HG03439 (cell line): ENCODE measurements at regions not wholly inside any gene's neighbourhood (a gene's known extent, or its start where the extent isn't known, plus 50 kb on each side); places are given as distances from the start of the nearest gene placed in this dataset.
"Not testable (repeated sequence)": the region's sequence is repeated elsewhere in the genome, so short reads cannot be mapped to it uniquely, and the experiment has no call there.

Experiments
- ATAC-seq: cut with Tn5 transposase; IDR thresholded peaks from one replicate; pipeline ENCODE4 v1.9.1; 2021; ENCODE audit warnings: mild to moderate bottlenecking, moderate library complexity; ENCODE audit not compliant: unreplicated experiment

DNA sequence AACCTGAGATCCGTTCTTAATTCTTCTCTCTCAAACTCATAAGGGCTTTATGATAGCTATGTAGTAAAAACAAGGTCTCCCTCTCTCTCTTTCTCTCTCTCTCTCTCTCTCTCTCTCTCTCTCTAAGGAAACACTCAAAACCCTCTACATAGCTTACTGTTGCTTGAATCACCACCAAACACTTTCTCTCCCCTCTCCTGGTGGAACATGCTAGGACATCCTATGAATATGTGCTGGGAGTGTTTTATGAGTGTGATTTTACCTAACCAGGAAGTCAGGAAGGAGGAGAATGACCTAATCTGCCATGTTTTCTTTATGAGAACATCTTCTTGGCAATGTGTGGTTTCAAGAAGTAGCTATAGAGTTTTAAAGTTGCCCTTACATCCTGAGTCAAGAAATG is 844.6 kb downstream of the TTLL7 start:
- ATAC-seq: not testable (repeated sequence)

GRCh38 chr1:83151167-83151898 is 847.6 kb downstream of the TTLL7 start:
- not testable (repeated sequence) for ATAC-seq

DNA sequence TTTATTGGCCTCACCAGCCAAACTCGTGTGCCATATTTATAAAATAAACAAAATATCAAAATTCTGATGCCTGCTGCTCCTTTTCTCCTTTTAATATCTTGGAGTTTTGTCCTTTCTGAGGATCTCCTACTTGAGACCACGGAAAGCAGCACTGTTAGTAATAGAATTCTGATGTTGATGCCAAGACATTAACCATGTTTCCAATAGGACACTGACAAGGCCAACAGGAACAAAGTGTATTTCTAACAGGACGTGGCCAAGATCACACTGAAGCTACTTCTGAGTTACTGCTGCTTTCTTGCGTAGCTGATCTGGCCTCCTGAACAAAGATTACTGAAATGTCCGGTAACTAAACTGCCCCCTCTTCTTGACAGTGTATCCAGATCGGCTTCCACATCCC is 848.5 kb downstream of the TTLL7 start:
- ATAC-seq: not testable (repeated sequence)

DNA sequence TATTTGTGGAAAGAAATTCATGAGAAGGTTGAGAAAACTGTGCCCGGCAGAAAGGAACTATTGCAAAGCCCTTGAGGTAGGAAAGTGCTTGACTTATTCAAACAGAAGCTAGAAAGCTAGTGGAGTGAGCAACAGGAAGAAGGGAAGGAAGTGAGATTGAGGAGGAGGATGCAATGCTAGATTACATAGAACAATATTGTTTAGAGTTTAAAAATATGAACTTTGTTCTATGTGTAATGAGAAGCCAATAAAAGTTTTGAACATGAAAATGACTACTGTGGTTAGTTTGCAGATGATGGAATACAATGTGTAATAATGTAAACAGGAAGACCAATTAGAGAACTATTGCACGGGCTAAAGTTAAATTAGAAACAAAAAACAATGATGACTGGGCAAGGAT is 853.1 kb downstream of the TTLL7 start:
- ATAC-seq: not testable (repeated sequence)

DNA sequence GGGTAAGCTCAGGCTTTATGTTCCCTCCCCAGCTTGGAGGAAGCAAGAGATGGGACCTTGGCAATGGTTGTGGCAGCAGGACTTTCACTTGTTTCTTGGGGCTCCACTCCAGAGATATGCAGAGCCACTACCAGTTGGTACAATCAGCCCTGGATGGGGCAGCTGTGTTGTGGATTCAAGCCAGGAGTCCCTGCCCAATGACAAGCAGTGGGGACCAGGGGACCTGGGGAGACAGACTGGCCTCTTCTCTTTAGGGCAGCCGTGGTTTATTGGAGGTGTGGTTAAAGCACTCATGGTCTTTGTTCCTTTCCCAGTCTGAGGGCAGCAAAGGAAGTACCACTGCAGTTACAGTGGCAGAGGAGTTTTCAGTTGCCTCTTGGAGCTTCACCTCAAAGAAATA is 856.1 kb downstream of the TTLL7 start:
- ATAC-seq: not testable (repeated sequence)

GRCh38 chr1:83135524-83136157 is 863.3 kb downstream of the TTLL7 start:
- not testable (repeated sequence) for ATAC-seq

- ATAC-seq: not testable (repeated sequence)
Measured at GRCh38 chr1:83134322-83135014, 864.5 kb downstream of the TTLL7 start.

DNA sequence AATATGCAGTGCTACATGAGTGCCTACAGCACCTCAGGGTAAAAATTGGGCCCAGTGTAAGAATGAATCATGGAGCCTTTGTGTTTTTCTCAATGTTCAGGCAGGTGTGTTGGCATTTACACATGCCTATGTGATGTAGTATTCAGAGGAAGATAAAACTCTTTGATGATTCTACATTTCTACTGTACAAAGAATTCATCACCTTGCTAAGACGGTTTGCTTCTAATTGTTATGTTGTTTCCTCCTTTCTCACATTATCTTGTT is 867.3 kb downstream of the TTLL7 start:
- no peak for ATAC-seq

DNA sequence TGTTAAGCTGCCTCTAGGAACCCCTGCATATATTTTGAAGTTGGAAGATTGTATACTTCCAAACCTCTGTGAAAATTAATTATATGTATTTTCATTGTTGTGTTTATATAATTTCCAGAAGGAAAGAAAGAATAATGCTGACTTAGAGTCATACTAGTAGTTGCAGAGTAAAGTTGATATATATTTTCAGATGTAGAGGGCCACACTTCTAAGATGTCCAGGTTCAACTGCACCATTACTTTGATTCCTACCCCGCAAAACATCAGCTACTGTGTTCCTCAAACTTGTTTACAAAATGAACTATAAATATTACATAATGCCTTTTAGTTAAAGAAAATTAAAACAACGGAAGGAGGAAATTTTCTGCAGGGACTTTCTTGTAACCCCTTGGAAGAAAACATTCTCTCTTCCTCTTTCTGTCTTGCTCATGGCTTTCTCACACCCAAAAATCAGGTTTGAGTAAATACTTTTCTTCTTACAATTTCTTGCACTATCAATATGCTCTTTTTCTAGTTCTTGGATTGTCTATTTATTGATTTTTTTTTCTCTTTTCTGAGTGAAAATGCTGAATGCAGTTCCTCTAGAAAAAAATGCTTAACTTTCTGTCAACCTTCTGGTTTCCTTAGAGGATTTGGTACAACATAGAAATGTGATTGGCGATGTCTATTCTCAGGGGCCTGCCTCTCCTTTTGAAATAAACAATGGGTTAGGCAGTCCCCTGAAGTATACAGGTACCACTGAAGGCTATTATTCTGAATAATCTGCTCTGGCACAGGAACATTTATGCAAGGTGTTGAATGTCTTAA is 867.8 kb downstream of the TTLL7 start:
- ATAC-seq: no peak

- ATAC-seq: no peak
Measured at GRCh38 chr1:83129107-83129506, 869.8 kb downstream of the TTLL7 start.

DNA sequence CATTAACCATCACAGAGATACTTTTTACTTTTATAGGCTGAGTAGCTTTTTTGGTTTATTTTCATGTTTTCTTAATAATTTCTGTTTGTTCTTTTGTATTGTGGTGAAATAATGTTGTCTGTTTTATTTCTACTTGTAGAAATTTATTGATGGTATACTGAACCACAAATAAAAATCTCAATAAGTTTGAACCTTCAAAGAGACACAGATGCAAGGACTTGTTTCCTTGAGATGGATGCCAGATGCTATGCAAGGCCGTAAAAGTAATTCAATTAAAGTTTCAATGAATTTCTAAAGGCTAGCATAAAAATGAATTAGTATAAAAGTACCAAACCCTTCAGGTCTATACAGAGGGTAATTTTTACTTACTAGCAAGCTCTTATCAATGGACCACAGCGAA is 873.5 kb downstream of the TTLL7 start:
- ATAC-seq: no peak

DNA sequence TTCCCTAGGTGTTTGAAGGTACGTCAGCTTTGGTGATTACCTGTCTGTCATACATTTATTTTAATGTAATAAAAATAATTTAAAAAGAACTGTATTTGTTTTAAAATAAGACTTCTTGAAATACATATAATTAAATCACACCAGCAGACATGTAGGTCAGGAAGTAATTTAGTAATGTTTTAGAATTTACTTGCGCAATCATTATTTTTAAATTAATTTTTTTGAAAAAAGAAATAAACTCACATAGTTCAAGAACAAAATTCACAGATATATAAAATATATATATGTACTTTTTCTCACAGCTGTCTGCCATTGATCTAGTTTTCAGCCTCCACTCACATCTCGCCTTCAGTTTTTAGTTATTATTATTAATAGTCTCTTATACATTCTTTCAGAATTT is 875.9 kb downstream of the TTLL7 start:
- ATAC-seq: no peak

- no peak for ATAC-seq
Measured at GRCh38 chr1:83118472-83118871, 880.5 kb downstream of the TTLL7 start.

GRCh38 chr1:83117030-83117429 is 881.9 kb downstream of the TTLL7 start:
- not testable (repeated sequence) for ATAC-seq

GRCh38 chr1:83115785-83116184 is 883.1 kb downstream of the TTLL7 start:
- no peak for ATAC-seq

- ATAC-seq: no peak
Measured at GRCh38 chr1:83114136-83114834, 884.6 kb downstream of the TTLL7 start.

- ATAC-seq: no peak
Measured at GRCh38 chr1:83113652-83114051, 885.3 kb downstream of the TTLL7 start.

DNA sequence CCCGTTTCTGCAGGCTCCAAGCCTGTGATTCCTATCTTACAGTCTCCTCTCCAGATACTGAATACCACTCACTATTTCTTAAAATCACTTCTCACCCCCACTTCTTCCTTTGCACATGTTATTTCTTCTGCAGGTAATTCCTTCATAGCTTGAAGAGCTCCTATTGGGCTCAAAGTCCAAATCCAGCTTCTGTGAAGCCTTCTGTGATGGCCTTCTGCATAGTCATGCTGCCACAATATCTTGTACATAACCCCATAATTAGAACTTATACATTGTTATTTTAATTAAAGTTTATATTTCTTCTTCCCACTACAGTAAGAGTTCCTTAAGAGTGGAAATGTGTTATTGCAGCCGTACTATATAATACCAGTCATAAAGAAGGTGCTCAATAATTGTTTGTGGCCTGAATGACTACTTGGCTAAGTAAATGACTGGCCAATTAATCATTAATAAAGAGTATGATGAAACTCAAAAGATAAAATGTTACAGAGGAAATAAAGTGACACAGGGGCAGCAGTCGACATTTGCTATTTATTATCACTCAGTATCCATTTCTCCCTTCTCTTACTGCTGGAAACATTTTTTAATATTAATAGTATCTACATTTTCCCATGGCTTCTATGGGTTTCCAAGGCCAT is 886.6 kb downstream of the TTLL7 start:
- ATAC-seq: no peak

DNA sequence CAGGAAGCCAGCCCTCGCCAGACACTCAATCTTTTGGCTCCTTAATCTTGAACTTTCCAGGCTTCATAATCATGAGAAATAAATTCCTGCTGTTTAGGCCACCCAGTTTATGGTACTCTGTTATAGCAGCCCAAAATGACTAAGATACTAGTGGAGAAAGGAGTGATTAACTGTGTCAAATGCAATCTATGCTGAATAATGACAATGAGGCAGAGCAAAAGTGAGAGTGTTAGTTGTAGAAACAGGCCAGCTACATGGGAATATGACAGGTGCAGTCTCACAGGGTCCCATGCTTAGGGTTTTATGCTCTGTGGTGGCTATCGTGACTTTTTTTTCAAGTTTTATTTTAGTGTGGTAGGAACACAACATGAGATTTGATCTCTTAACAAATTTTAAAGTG is 888.8 kb downstream of the TTLL7 start:
- ATAC-seq: no peak

- ATAC-seq: no peak
Measured at GRCh38 chr1:83109692-83110091, 889.2 kb downstream of the TTLL7 start.
